ENCODE measurements at regions not wholly inside any gene's neighbourhood (a gene's known extent, or its start where the extent isn't known, plus 50 kb on each side); places are given as distances from the start of the nearest gene placed in this dataset.

DNA sequence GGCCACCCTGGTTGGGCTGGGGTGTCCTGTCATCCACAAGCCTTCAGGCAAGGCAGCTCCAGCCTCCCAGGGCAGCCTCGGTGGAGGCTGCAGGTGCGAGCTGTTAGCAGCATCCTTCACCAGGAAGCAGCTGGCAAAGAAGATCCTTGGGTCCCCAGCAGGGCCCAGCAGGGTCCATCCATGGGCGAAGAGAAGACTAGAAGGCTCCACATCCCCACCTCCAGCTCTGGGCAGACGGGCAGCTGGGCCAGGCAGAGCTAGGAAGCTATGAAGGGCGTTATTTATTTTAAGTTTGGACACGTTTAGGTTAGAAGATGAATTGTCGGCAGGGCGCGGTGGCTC is 348.5 kb downstream of the TCERG1L start:
- H3K27ac ChIP-seq = no peak overlapping the region
- H3K4me1 ChIP-seq = no peaks in the 10 kb centered on the region
- no peaks in the 10 kb centered on the region for H3K36me3 ChIP-seq
- peaks cover 0 to 12% (median 0%) of the 10 kb centered on the region in 7 donors for H3K27me3 ChIP-seq (replicated peaks in 1 of 7)
- no peak overlapping the region for H3K4me3 ChIP-seq
- intact Hi-C loops (cut with DNase I; ENCODE audit: low total_unique reads) = no loop called here
- DNase-seq = no peak
- TF ChIP-seq POLR2AphosphoS5 (IDR thresholded peaks at IDR 0.05) (no peak), POLR2A (IDR thresholded peaks at IDR 0.05) (no peak)
- TF ChIP-seq, protein P1, sequence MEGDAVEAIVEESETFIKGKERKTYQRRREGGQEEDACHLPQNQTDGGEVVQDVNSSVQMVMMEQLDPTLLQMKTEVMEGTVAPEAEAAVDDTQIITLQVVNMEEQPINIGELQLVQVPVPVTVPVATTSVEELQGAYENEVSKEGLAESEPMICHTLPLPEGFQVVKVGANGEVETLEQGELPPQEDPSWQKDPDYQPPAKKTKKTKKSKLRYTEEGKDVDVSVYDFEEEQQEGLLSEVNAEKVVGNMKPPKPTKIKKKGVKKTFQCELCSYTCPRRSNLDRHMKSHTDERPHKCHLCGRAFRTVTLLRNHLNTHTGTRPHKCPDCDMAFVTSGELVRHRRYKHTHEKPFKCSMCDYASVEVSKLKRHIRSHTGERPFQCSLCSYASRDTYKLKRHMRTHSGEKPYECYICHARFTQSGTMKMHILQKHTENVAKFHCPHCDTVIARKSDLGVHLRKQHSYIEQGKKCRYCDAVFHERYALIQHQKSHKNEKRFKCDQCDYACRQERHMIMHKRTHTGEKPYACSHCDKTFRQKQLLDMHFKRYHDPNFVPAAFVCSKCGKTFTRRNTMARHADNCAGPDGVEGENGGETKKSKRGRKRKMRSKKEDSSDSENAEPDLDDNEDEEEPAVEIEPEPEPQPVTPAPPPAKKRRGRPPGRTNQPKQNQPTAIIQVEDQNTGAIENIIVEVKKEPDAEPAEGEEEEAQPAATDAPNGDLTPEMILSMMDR (IDR thresholded peaks at IDR 0.05 in 8 of 11, conservative IDR thresholded peaks at IDR 0.05 in 3 of 11) = no peak
- 79 to 84% (median 80%) methylated on average over 9 of the region's 9 CpGs for WGBS, 5 donors
- no peaks in the 10 kb centered on the region for H3K9me3 ChIP-seq

DNA sequence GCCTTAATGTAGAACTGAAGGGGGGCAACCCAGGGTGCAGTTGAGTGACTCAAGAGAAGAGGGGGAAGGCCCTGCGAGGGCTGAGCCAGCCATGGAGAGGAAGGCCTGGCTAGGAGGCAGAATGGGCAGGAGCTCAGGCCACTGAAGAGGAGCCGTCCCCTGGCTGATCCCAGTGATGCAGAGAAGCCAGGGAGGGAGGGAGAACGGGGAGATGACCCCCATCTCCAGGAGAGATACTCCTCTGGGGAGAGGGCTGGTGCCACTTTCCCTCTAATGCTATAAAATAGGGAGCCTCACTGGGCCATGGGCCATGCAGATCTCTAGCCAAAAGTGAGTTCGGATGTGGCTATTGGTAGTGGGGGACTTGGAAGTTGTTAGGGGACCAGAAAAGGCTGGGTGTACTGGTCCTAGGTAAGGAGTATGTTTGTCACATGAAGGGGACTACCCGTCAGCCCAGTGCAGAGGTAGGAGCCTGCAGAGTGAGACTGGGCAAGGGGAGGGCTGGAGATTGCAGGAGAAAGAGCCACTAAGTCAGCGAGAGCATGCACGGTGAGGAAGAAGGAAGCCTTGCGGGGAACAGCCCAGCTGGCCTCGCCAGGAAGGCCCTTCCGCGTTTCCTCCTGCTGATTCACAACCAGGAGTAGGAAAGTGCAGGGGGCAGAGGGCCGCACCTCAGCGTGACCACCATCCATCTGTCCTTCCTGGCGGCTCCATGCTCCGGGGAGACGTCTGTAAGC is 347.6 kb downstream of the TCERG1L start:
- intact Hi-C loops (cut with DNase I; ENCODE audit: low total_unique reads) = no loop called here
- DNase-seq = no peak

DNA sequence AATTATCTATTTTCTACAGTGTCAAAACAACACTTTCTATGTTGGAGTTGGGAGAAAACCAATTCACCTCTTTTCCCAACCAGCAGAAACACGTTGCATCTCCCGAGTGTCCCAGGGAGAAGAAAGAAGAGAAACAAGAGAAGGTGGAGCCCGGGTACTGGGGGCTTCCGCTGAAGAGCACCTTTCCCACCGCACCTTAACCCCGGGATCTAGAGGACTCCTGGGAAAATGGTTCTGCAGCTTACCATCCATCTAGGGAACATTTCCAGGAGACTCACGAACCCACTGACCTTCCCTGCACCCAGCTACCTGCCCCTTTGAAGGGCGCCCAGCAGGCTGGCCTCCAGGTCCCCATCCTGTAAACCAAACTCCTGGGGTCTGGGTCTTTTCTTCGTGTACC is 346.8 kb downstream of the TCERG1L start:
- Histone ChIP-seq H3K36me3 (no peaks in the 10 kb centered on the region), H3K4me1 (no peaks in the 10 kb centered on the region), H3K27ac (no peak overlapping the region), H3K9me3 (no peaks in the 10 kb centered on the region), H3K4me3 (no peak overlapping the region), H3K27me3 (replicated peaks in 1 of 7) (peaks cover 0 to 12% (median 0%) of the 10 kb centered on the region in 7 donors)
- intact Hi-C loops (cut with DNase I; ENCODE audit: low total_unique reads) = no loop called here
- TF ChIP-seq POLR2A (IDR thresholded peaks at IDR 0.05) (no peak), POLR2AphosphoS5 (IDR thresholded peaks at IDR 0.05) (no peak)
- TF ChIP-seq, protein P1 (IDR thresholded peaks at IDR 0.05 in 8 of 11, conservative IDR thresholded peaks at IDR 0.05 in 3 of 11) = no peak
- 78 to 87% (median 84%) methylated on average over 9 of the region's 9 CpGs for WGBS, 5 donors
- no peak for DNase-seq

More for the DNA sequence above, 347.6 kb downstream of the TCERG1L start:
- H3K27ac ChIP-seq = no peak overlapping the region
- 72 to 84% (median 77%) methylated on average over 16 of the region's 16 CpGs for WGBS, 5 donors
- H3K27me3 ChIP-seq (replicated peaks in 1 of 7) = peaks cover 0 to 12% (median 0%) of the 10 kb centered on the region in 7 donors
- H3K9me3 ChIP-seq = no peaks in the 10 kb centered on the region
- no peak for TF ChIP-seq POLR2A (IDR thresholded peaks at IDR 0.05)
- TF ChIP-seq POLR2AphosphoS5 (IDR thresholded peaks at IDR 0.05) = no peak
- TF ChIP-seq, protein P1 (IDR thresholded peaks at IDR 0.05 in 8 of 11, conservative IDR thresholded peaks at IDR 0.05 in 3 of 11) = no peak
- H3K36me3 ChIP-seq = no peaks in the 10 kb centered on the region
- no peaks in the 10 kb centered on the region for H3K4me1 ChIP-seq
- no peak overlapping the region for H3K4me3 ChIP-seq

DNA sequence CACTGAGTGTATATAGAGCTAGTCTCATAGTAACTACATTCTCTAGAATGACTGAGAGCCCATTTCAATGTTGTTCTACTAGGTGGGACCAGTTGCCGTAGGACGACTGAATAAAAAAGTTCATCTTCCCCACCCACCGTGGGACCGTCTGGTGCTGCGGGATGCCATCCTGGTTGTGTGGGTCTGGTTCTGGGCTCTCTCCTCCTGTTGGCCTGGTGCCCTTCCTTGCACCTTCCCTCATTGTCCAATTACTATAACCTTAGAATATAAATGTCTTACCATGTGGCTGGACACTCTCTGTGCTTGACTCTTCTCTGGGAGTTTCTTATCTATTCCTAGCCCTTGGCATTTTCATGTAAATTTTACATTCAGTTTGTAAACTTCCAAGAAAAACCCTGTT is 344.4 kb downstream of the TCERG1L start:
- Histone ChIP-seq H3K9me3 (peaks cover 0 to 1% (median 0%) of the 10 kb centered on the region in 8 donors), H3K27ac (no peak overlapping the region), H3K4me3 (no peak overlapping the region), H3K36me3 (no peaks in the 10 kb centered on the region), H3K27me3 (replicated peaks in 1 of 7) (peaks cover 0 to 8% (median 0%) of the 10 kb centered on the region in 7 donors), H3K4me1 (no peaks in the 10 kb centered on the region)
- no peak for DNase-seq
- 82 to 96% (median 92%) methylated on average over 5 of the region's 5 CpGs for WGBS, 5 donors
- TF ChIP-seq POLR2AphosphoS5 (IDR thresholded peaks at IDR 0.05) = no peak
- no peak for TF ChIP-seq POLR2A (IDR thresholded peaks at IDR 0.05)
- TF ChIP-seq, protein P1 (IDR thresholded peaks at IDR 0.05 in 8 of 11, conservative IDR thresholded peaks at IDR 0.05 in 3 of 11) = no peak
- intact Hi-C loops (cut with DNase I; ENCODE audit: low total_unique reads) = no loop called here
